GM19438 (cell line): ENCODE measurements at regions not wholly inside any gene's neighbourhood (a gene's known extent, or its start where the extent isn't known, plus 50 kb on each side); places are given as distances from the start of the nearest gene placed in this dataset.
"Not testable (repeated sequence)": the region's sequence is repeated elsewhere in the genome, so short reads cannot be mapped to it uniquely, and the experiment has no call there.

Experiments used
- ATAC-seq: cut with Tn5 transposase; IDR thresholded peaks from one replicate; pipeline ENCODE4 v1.9.1; 2021; ENCODE audit warnings: low read depth; ENCODE audit not compliant: unreplicated experiment

DNA sequence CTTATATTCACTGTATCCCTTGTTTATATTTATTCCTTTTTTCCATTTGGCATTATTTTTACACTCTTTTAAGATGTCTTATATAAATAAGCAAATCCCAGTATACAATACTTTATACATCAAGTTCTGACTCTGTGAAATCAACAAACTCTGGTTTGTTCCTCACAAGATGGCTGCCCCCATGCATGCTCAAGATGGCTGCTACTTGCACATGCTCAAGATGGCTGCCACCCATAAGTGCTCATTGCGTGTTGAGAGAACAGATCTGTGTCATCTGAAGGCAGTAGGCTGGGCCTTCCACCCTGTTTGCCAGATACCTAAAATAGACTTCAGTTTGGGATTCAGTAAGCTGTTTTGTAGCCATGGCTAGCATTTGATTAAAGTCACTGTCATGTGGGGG lies 666.2 kb downstream of the TYW1 start:
- no peak for ATAC-seq

DNA sequence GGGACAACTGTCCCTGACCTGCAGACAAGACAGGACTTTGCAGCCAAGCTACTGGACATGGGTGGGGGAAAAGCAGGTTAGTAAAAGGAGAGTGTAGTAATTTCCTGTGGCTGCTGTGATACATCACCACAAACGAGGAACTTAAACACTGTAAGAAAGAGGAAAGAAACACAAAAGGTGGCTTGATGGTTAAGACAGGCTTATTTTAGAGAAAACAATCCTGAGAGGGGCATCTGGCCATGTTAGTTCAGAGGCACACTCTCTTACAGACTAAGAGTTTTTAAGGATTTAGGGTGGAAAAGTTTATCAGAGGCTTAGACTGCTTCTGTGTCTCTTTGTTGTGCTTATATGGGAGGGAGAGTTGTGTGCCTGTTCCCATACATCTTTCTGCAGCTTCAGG lies 667.0 kb downstream of the TYW1 start:
- ATAC-seq, result no peak

DNA sequence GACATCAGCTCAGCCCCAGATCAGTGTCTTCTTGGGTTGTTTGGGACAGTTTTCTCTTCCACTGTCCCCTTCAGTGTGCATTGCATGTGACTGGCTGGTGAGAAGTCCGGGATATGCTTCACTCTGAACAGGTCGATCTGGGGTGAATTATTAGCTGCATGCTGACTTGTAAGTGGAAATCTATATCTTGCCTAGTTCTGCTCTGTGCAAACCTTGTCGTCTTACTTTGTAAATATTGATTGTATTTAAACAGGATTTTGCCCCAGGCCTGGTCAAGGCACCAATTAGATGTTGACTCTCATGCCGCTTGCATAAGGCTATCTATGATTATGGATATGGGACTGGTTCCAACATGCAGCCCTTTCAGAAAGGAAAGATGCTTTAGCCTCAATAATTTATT lies 669.7 kb downstream of the TYW1 start:
- not testable (repeated sequence) for ATAC-seq

DNA sequence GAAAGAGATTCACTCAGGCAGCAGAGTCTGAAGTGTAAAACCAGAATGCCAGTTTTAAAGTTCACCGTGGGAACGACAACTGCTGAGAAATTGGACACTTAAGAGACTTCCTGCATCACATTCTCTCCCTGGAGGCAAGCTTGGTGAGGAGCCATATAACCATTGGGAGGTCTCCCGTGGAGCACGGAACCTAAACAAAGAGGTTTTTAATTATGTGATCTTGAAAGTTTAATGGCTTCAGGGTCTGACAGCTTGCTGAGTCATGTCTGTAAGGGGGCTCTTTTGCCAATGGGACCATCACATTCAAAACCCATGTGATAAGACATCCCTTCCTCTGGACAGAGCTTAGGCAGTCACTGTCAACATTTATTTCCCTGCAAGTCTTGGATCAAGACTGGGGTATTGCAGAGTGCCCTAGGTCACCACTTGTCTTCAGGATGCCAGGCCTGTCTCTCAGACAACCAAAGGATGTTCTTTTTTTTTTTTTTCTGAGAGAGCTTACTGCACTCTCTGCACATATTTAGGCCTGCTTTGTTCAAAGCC lies 674.4 kb downstream of the TYW1 start:
- no peak for ATAC-seq

DNA sequence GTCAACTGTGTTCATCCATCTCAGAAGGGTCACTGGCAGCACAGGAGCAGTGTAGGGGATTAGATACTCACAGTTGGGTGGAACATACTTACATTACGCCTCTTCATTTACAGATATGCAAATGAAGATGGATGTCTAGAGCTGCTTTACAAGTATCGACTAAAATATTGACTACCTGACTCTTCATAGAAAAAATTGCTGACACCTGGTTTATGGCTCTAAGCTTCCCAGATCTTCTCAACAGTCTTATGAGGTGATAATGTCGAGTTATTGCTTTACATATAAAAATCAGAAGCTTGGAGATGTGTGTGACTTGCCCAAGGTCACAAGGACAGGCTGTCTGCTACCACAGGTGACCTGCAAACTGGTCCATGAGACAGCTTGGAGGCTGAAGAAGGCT lies 677.2 kb downstream of the TYW1 start:
- ATAC-seq, result no peak

DNA sequence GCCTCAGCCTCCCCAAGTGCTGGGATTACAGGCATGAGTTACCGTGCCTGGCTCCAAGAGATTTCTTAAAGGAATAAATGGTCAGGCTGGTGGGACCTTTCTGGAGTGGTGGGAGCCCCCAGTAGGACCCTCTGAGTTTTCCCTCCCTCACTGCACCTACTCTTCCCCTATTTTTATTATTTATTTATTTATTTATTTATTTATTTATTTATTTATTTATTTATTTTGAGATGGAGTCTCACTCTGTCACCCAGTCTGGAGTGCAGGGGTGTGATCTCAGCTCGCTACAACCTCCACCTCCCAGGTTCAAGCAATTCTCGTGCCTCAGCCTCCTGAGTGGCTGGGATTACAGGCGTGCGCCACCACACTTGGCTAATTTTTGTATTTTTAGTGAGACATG lies 678.2 kb downstream of the TYW1 start:
- ATAC-seq, result not testable (repeated sequence)

DNA sequence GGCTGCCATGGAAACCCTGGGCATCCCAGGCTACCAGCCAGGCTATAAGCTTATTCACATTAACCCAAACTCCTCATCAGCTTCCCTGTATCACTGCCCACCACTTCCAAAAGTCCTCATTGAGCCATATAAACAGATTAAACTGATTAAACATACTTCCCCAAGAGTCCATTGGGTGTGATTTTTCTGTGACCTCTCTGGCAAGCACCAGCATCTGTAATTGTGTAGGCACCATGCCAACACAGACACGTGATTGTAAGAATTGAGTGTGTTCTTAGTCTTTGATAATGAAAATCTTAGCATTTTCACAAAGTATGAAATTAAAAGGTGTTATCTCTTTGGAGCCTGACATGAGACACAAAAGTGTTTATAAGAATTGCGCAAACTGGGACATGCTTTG lies 679.3 kb downstream of the TYW1 start:
- ATAC-seq, result no peak

DNA sequence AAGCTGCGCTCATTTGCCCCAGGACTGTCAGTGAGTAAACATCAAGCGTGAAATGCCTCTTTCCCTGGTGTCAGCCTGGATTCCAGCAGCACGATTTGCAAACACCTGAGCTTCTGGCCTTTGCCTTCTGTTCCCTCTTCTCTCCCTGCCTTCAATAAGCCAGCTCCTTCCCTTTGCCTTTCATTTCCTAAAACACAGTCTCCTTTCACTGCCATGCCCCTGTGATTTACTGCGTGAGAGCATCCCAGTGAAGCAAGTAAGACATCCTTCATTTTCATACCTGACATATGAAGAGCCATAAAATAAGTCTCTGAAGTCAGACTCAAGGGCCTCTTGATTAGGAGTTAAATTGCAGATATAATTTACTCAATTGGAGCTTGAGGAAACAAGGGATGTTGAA lies 681.8 kb downstream of the TYW1 start:
- ATAC-seq, result no peak

DNA sequence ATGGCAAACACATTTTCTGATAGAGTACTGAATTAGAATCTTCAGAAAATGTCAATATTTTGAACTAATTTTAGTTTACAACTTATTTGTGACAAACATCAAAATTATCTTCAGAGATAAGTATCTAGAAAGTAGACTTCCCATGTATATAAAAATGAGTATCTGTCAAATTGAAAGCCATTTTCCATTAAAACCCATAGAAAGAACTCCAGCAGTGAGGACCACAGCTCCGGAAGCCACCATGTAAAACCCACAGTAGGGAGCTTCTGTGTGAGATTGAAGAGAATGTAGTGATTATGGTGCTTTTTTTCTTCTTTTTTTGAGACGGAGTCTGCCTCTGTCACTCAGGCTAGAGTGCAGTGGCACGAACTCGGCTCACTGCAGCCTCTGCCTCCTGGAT lies 687.0 kb downstream of the TYW1 start:
- ATAC-seq, result no peak

DNA sequence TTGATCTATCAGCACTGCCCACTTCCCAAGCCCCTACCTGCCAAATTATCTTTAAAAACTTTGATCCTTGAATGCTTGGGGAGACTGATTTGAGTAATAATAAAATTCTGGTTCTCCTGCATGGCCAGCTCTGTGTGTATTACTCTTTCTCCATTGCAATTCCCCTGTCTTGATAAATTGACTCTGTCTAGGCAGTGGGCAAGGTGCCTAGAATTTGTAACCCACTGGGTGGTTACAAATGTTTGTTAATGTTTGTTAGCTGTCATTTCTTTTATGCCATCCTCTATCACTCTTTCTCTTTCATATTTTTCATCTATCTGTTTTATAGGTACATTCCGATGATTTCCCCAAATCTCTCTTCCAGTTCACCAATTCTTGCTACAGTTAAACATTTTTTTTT lies 694.1 kb downstream of the TYW1 start:
- ATAC-seq, result no peak

DNA sequence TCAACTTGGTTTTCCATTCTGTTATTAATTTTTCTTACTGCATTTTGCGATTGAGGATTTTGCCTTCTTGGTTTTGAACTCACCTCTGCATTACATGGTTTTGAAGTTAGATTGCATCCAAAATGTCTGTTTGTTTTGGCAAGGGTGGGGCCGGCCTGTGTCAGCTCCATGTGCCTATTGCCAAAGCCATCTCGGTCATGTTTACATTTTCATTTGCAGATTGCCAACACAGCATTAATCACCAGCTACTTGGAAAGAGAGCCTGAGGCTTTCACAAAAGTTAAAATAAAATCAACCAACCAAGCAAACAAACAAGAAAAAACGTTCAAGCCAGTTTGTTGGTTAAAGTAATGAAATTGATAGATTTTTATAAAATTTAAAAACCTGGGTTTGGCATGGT lies 695.8 kb downstream of the TYW1 start:
- ATAC-seq, result no peak

DNA sequence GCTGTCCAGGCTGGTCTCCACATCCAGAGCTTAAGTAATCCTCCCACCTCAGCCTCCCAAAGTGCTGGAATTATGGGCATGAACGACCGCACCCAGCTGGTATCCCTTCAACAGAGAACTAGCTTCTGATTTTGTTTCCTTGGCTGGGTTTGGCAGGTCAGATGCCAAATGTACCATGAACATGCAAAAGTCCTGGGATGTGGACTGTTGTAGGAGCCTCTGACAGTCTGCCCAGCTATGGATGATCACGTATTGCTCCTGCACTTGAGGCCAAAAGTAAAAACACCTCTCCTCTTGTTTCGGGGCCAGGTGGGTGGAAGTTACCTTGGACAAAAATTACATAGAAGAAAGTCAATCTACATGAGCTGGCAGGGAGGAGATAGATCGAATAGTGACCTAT lies 699.5 kb downstream of the TYW1 start:
- ATAC-seq, result no peak

DNA sequence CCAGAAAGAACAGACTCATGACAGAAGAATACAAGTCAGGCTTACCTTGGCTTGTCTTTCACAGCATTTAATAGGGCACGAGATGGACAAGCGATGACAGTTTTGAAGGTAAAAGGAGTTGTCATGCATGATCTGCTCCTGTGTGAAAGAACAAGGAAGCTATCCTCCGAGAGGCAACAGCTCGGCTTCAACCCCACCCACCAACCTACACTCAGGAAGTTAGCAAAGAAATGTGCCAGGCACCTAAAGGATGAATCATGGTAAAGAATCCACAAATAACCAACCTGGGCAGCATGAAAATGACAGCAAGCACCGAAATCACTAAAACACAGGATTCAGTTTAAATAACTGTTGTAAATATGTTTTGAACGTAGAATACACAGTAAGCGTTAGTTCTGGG lies 700.2 kb downstream of the TYW1 start:
- ATAC-seq, result no peak

DNA sequence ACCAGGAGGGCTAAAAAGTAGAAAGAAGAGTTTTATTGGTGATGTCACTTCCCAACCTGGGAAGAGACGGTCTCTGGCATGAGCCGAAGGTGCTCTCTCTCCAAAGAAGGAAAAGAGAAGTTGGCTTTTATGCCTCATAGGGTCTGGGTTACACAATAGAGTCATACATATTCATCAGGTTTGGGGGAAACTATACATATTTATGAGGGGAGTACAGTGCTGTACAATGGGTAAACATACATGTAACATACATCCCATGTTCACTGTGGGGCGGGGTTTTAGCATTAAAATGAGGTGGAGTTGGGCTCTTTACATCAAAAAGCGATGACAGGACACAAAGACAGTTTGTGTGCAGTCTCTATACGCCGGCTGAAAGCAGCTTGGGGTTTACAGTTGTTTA lies 701.7 kb downstream of the TYW1 start:
- no peak for ATAC-seq

DNA sequence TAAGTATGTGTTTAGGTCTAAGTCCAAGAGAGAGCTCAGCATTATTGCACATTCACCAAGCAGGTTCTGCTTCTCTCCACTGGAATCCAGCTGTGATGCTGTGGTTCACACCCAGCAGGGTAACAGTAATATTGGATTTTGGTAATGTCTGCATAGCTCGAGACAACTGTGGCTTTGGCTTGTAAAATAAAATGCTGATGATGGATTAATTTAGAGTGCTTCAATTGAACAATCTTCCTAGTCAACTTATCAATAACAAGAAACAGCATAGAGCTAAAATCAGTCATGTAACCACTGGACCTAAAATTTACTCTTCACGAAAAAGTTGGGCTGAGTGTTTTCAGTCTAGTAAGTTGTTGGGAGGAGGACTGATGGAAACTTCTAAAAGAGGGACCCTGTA lies 709.2 kb downstream of the TYW1 start:
- no peak for ATAC-seq

DNA sequence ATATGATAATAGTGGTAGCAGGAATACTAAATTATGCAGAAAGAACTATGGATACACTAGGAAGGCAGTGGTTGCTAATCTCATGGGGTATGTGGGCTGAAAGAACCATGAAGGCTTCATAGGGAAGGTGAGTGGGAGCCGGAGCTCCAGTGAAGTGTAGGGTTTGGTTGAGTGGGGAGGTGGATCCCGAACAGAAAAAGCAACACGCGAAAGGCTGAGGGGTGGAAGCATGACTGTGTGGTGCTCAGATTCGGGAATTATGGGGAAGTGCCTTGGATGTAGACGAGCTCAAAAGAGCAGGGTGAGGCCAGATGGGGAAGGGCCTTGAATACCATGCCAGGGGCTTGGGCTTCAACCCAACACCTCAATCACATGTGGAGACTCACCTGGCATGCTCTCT lies 715.1 kb downstream of the TYW1 start:
- ATAC-seq, result no peak

DNA sequence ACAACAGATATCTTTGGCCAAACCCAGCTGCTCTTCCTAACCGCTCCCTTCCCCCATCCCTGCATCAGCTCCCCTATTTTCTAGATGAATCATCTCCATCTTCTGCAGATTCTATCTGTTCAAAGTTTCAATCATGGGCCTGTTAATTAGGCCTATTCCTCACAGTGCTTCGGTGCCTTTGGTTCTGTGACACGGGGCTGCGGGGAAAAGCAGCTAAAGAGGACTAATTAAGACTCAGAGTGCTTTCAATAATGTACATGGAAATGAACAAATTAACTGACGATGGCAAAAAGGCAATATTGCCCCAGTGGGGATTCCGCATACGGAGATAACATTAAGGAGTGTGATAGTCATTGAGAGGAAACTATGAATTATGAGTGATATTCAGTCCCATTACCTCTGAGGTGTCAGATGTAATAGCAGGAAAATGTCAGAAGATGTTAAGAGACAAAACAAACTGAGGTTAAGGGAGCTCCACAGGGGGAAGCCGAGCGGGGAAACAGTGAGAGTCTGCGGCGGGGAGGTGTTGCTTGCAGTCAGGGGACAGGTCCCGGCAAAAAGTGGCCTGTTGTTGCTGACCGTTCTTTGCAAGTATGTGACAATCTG lies 716.9 kb downstream of the TYW1 start:
- no peak for ATAC-seq

DNA sequence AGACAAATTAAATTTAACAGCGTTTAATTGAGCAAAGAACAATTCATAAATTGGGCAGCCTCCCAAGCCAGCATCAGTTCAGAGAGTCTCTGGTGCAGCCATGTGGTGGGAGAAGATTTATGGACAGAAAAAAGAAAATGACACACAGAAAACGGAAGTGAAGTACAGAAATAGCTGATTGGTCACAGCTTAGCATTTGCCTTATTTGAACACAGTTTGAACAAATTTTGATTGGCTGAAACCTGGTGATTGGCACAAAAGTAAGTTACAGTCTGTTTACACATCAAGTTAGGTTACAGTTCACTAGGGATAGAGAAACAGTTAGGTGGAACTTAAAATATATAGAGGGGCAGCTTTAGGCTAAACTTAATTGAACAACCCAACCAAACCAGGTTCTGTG lies 720.1 kb downstream of the TYW1 start:
- ATAC-seq, result no peak

DNA sequence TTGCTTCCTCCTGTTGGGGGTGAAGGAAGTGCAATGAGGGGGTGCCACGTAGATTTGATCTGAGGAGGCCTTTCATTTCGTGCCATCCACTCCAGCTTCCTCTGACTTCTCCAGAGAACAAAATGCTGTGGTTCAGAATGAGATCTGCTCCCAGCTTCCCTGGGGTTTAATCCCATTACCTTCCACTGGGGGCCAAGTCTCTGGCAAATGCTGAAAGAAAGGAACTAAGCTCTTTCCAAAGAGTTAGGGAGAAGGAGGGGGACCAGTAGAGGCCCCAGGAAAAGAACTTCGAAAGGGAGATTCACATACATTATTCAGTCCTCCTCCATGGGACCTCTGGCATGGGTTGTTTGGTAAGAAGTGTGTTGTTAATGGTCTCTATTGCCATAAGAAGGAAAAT lies 727.0 kb downstream of the TYW1 start:
- no peak for ATAC-seq

DNA sequence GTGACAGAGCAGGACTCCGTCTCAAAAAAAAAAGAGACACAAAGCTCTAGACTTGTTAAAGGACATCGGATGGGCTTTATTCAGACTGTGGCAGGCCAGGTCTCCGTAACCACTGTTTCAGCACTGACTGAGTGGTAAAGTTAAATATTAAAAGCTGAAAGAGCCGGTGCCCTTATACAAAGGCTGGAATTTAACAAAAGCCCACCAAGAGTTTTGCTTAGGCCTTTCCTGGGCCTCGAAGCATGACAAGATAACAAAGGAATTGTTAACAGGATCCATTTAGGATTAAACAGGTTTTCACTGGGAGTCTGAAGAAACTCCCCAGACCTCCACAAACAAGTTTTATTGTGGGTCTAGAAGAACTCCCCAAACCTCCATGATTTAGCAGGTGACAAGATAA lies 727.8 kb downstream of the TYW1 start:
- ATAC-seq, result no peak

DNA sequence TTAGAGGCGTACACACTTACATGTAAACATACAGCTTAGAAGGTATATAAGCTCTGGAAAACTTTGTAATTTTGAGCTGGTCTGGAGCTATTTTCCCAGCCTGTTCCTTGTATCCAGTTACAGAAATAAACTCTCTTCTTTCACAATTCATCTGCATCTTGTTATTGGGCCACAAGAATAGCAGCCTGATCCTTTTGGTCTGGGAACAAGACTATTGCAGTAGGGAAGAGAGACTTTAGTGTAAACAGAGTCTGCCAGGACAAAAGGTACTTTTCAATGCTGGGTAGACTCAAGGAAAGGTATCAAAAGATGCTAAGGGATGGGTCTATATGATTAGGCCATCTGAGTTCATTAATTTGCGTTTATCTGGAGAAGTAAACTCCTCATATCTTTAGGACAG lies 728.3 kb downstream of the TYW1 start:
- no peak for ATAC-seq

DNA sequence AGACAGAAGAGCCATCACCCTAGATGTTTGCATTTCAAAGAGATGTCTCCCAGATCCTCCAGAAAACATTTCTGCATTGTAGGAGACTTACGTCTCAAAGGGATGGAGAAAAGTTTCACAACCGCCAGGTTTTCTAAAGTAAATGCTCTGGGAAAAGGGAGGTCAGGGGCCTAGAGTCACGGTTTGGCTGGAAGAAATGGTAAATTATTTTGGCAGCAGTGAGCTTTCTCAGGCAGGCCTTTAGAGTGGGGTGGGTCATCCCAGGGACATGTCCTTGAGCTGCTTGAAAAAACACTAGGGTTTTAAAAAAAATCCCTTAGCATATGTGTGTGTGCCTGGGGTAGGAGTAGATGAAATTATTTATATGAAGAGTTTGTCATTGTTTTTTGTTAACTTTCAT lies 728.8 kb downstream of the TYW1 start:
- no peak for ATAC-seq

DNA sequence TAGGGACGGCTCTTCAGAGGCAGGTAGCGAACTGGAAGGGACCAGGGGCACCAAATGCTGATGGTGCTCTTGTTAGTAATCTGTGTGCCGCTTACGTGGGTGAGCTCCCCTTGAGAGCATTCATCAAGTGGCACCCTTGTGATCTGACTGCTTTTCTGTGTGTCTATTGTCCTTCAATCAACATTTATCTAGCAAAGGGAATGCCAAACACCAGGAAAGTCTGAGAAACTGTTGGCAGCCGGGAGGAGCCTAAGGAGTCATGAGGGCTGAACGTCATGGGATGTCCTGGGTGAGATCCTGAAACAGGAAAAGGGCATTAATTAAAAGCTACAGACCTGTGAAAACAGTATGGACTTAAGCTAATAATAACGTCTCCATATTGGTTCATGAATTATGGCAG lies 733.1 kb downstream of the TYW1 start:
- ATAC-seq, result no peak
